Upper lobe of left lung (tissue), 6 donors: ENCODE measurements at regions not wholly inside any gene's neighbourhood (a gene's known extent, or its start where the extent isn't known, plus 50 kb on each side); places are given as distances from the start of the nearest gene placed in this dataset.
"Not testable (repeated sequence)": the region's sequence is repeated elsewhere in the genome, so short reads cannot be mapped to it uniquely, and the experiment has no call there.

Experiments used
- ATAC-seq, 2 donors: fragments of 200-7000 bp; cut with Tn5 transposase; one replicate each; pipeline ENCODE4 v1.9.1; 2022; ENCODE audit warnings: mild to moderate bottlenecking in 2 of 2, moderate library complexity in 2 of 2; ENCODE audit not compliant: low FRiP score in 2 of 2
- DNase-seq, 2 donors: peaks; one replicate each; pipeline ENCODE4 v3.0.0-alpha.2; 2019 to 2020
- H3K27ac ChIP-seq, 4 donors: fragments of 200-600 bp; sonication (generic); one replicate each; pipeline ENCODE4 v1.5.1; 2016 to 2019
- H3K27me3 ChIP-seq, 4 donors: fragments of 200-600 bp; sonication (generic); one replicate each; pipeline ENCODE4 v1.5.1; 2017 to 2019
- H3K36me3 ChIP-seq, 4 donors: fragments of 200-600 bp; sonication (generic); one replicate each; pipeline ENCODE4 v1.5.1; 2016 to 2019
- H3K4me1 ChIP-seq, 4 donors: fragments of 200-600 bp; sonication (generic); one replicate each; pipeline ENCODE4 v1.5.1; 2018 to 2019
- H3K4me3 ChIP-seq, 4 donors: fragments of 200-600 bp; sonication (generic); one replicate each; pipeline ENCODE4 v1.5.1; 2017 to 2019; ENCODE audit warnings: mild to moderate bottlenecking in 2 of 4, moderate library complexity in 1 of 4
- H3K9me3 ChIP-seq, 4 donors: fragments of 200-600 bp; sonication (generic); one replicate each; pipeline ENCODE4 v1.5.1; 2018 to 2019
- CTCF ChIP-seq, 6 experiments: fragments of 450-650 bp in 4 of 6; fragments of 200-600 bp in 2 of 6; sonication (generic) in 2 of 6; IDR thresholded peaks; one replicate each; pipeline ENCODE4 v1.5.1; 2016 to 2019; ENCODE audit warnings: antibody characterized with exemption in 6 of 6
- EP300 ChIP-seq, 4 donors: sonication (generic); formaldehyde crosslinking; IDR thresholded peaks; one replicate each; pipeline ENCODE4 v1.5.1; 2017; ENCODE audit warnings: antibody characterized with exemption in 4 of 4, control low read depth in 2 of 4
- POLR2A ChIP-seq, 4 donors: fragments of 450-650 bp; IDR thresholded peaks; one replicate each; pipeline ENCODE4 v1.5.1; 2016 to 2017; ENCODE audit warnings: antibody characterized with exemption in 4 of 4, mild to moderate bottlenecking in 2 of 4
- POLR2AphosphoS5 ChIP-seq, 2 donors: sonication (generic); formaldehyde crosslinking; IDR thresholded peaks; one replicate each; pipeline ENCODE4 v1.5.1; 2017; ENCODE audit warnings: antibody characterized with exemption in 2 of 2
- WGBS, 2 donors: methylation state at CpG; one replicate each; pipeline ENCODE4 v1.1.5; 2017 to 2018; 5-methylcytosine and 5-hydroxymethylcytosine counted together
- donor health status: DM: no; HTN: no; CAD: no; lungs with moderate emphysema.
- donor health status: DM: no; HTN: yes; CAD: no; lungs with severe emphysema.

- Histone ChIP-seq H3K27ac (no peak overlapping the region), H3K36me3 (no peaks in the 10 kb centered on the region), H3K4me1 (no peaks in the 10 kb centered on the region), H3K27me3 (no peaks in the 10 kb centered on the region), H3K9me3 (no peaks in the 10 kb centered on the region), H3K4me3 (no peak overlapping the region)
- WGBS, 2 donors, result 58 to 71% methylated on average over 2 of the region's 2 CpGs
- ATAC-seq (no peak), DNase-seq (no peak)
- no peak for TF ChIP-seq POLR2A (IDR thresholded peaks at IDR 0.05)
- TF ChIP-seq EP300 (IDR thresholded peaks at IDR 0.05), result no peak
- TF ChIP-seq POLR2AphosphoS5 (IDR thresholded peaks at IDR 0.05), result no peak
- TF ChIP-seq CTCF (IDR thresholded peaks at IDR 0.05), result no peak
Measured at GRCh38 chr12:58009405-58010195, 68.2 kb downstream of the ATP23 start.

GRCh38 chr12:58011676-58012075 lies 70.3 kb downstream of the ATP23 start:
- no peak for TF ChIP-seq EP300 (IDR thresholded peaks at IDR 0.05)
- TF ChIP-seq POLR2AphosphoS5 (IDR thresholded peaks at IDR 0.05), result no peak
- TF ChIP-seq POLR2A (IDR thresholded peaks at IDR 0.05), result no peak
- no peak for TF ChIP-seq CTCF (IDR thresholded peaks at IDR 0.05)

GRCh38 chr12:58022379-58023020 lies 81.1 kb downstream of the ATP23 start:
- H3K9me3 ChIP-seq, DNase-seq, H3K27ac ChIP-seq, ATAC-seq, H3K4me3 ChIP-seq, H3K4me1 ChIP-seq, H3K36me3 ChIP-seq, H3K27me3 ChIP-seq: not testable (repeated sequence)
- WGBS, 2 donors, result 72 to 82% methylated on average over 5 to 6 of the region's 6 CpGs

More at GRCh38 chr12:58011676-58012075, 70.3 kb downstream of the ATP23 start:
- no peak for DNase-seq
- H3K27me3 ChIP-seq, result no peaks in the 10 kb centered on the region
- no peak for ATAC-seq
- H3K27ac ChIP-seq, result no peak overlapping the region
- no peak overlapping the region for H3K4me3 ChIP-seq
- WGBS, 2 donors, result 64 to 88% methylated on average over 1 of the region's 1 CpG
- H3K9me3 ChIP-seq, result no peaks in the 10 kb centered on the region
- no peaks in the 10 kb centered on the region for H3K36me3 ChIP-seq
- H3K4me1 ChIP-seq, result no peaks in the 10 kb centered on the region

GRCh38 chr12:58025431-58025830 lies 84.1 kb downstream of the ATP23 start:
- Histone ChIP-seq H3K27me3 (no peaks in the 10 kb centered on the region), H3K36me3 (no peaks in the 10 kb centered on the region), H3K4me1 (no peaks in the 10 kb centered on the region), H3K27ac (no peak overlapping the region), H3K4me3 (no peak overlapping the region), H3K9me3 (no peaks in the 10 kb centered on the region)
- DNase-seq (no peak), ATAC-seq (no peak)
- TF ChIP-seq CTCF (IDR thresholded peaks at IDR 0.05), result no peak
- TF ChIP-seq EP300 (IDR thresholded peaks at IDR 0.05), result no peak
- no peak for TF ChIP-seq POLR2AphosphoS5 (IDR thresholded peaks at IDR 0.05)
- no peak for TF ChIP-seq POLR2A (IDR thresholded peaks at IDR 0.05)

- TF ChIP-seq POLR2AphosphoS5 (IDR thresholded peaks at IDR 0.05), result no peak
- no peak for TF ChIP-seq CTCF (IDR thresholded peaks at IDR 0.05)
- no peak for TF ChIP-seq POLR2A (IDR thresholded peaks at IDR 0.05)
- TF ChIP-seq EP300 (IDR thresholded peaks at IDR 0.05), result no peak
- Histone ChIP-seq H3K4me1 (no peaks in the 10 kb centered on the region), H3K27ac (no peak overlapping the region), H3K4me3 (no peak overlapping the region), H3K36me3 (no peaks in the 10 kb centered on the region), H3K27me3 (no peaks in the 10 kb centered on the region), H3K9me3 (no peaks in the 10 kb centered on the region)
- ATAC-seq, result no peak
- no peak for DNase-seq
Measured at GRCh38 chr12:58026426-58026825, 85.1 kb downstream of the ATP23 start.
